ENCODE measurements at regions not wholly inside any gene's neighbourhood (a gene's known extent, or its start where the extent isn't known, plus 50 kb on each side); places are given as distances from the start of the nearest gene placed in this dataset.

GRCh38 chr6:85747093-85747492 is 104.4 kb upstream of the SYNCRIP start:
- TF ChIP-seq CTCF (IDR thresholded peaks at IDR 0.05) (no peak), POLR2A (IDR thresholded peaks at IDR 0.05) (no peak)
